Adrenal gland (tissue), 5 donors: ENCODE measurements at regions not wholly inside any gene's neighbourhood (a gene's known extent, or its start where the extent isn't known, plus 50 kb on each side); places are given as distances from the start of the nearest gene placed in this dataset.

Experiments
- POLR2A ChIP-seq, 2 donors: fragments of 450-650 bp; IDR thresholded peaks; one replicate each; pipeline ENCODE4 v1.6.1; 2017; ENCODE audit warnings: antibody characterized with exemption in 2 of 2, mild to moderate bottlenecking in 2 of 2, moderate library complexity in 1 of 2
- TF ChIP-seq, protein P1 (sequence below), 6 experiments: fragments of 450-650 bp in 4 of 6; fragments of 200-600 bp in 2 of 6; sonication (generic) in 1 of 6; IDR thresholded peaks; 1 replicate in 5 of 6; 2 replicates in 1 of 6; pipeline versions ENCODE4 v1.5.1 to v1.8.0; 2016 to 2021; ENCODE audit warnings: antibody characterized with exemption in 6 of 6, mild to moderate bottlenecking in 2 of 6, moderate library complexity in 1 of 6
- donor health status: DM: no; HTN: no; CAD: no.

DNA sequence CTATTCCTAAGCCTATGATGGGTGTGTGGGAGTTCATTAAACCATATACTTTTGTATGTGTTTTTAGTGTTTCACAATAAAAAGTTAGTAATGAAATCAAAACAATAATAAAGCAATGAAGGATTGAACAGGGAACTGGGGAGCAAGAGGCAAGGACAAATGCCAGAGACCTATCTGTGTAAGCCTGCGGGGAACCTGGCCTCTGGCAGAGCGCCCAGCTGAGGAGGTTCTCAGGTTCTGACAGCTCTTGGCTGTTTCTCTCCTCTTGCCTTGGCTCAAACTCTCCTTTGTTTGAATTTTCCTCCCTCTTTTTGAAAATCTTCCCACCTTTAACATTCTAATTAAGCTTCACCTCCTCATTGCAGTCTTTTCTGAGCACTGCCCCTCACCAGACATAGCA lies 200.0 kb upstream of the NCKAP5 start:
- TF ChIP-seq, protein P1, sequence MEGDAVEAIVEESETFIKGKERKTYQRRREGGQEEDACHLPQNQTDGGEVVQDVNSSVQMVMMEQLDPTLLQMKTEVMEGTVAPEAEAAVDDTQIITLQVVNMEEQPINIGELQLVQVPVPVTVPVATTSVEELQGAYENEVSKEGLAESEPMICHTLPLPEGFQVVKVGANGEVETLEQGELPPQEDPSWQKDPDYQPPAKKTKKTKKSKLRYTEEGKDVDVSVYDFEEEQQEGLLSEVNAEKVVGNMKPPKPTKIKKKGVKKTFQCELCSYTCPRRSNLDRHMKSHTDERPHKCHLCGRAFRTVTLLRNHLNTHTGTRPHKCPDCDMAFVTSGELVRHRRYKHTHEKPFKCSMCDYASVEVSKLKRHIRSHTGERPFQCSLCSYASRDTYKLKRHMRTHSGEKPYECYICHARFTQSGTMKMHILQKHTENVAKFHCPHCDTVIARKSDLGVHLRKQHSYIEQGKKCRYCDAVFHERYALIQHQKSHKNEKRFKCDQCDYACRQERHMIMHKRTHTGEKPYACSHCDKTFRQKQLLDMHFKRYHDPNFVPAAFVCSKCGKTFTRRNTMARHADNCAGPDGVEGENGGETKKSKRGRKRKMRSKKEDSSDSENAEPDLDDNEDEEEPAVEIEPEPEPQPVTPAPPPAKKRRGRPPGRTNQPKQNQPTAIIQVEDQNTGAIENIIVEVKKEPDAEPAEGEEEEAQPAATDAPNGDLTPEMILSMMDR (IDR thresholded peaks at IDR 0.05) = no peak
- no peak for TF ChIP-seq POLR2A (IDR thresholded peaks at IDR 0.05)
